Panc1 (cell line): ENCODE measurements at regions not wholly inside any gene's neighbourhood (a gene's known extent, or its start where the extent isn't known, plus 50 kb on each side); places are given as distances from the start of the nearest gene placed in this dataset.
"Not testable (repeated sequence)": the region's sequence is repeated elsewhere in the genome, so short reads cannot be mapped to it uniquely, and the experiment has no call there.

Experiments used
- ATAC-seq: fragments of 200-7000 bp; cut with Tn5 transposase; 2 replicates; pipeline ENCODE4 v1.9.1; 2020; ENCODE audit warnings: mild to moderate bottlenecking, moderate library complexity
- BruUV-seq: library from RNA; stranded (reverse); fragments of 400-500 nt; replicated peaks from 2 replicates; lab custom pipeline; 2021; lab: Mats Ljungman, UMichigan
- CTCF ChIA-PET: fragments of 300-600 bp; sonication (Branson Sonifier 250); formaldehyde crosslinking; loops from one replicate; lab custom pipeline; 2022; ENCODE audit warnings: antibody characterized with exemption; lab: Charles Lee
- POLR2A ChIA-PET: fragments of 300-600 bp; sonication (Branson Sonifier 250); formaldehyde crosslinking; loops from one replicate; lab custom pipeline; 2022; ENCODE audit warnings: antibody characterized with exemption; lab: Charles Lee
- DNase-seq: peaks from one replicate; pipeline ENCODE4 v3.0.0-alpha.2; 2010; ENCODE audit warnings: low read depth, low spot score
- H3K27ac ChIP-seq: 2 replicates; pipeline ENCODE4 v1.5.1; 2011; ENCODE audit warnings: mild to moderate bottlenecking, low read length, inconsistent platforms
- H3K27me3 ChIP-seq: fragments of 200-500 bp; sonication (Bioruptor generic); 2 replicates; pipeline ENCODE4 v1.6.0; 2014; ENCODE audit warnings: low read length, inconsistent platforms; ENCODE audit not compliant: control insufficient read depth, insufficient read depth
- H3K36me3 ChIP-seq: fragments of 200-500 bp; sonication (Bioruptor generic); 2 replicates; pipeline ENCODE4 v1.5.1; 2014; ENCODE audit warnings: inconsistent platforms, mild to moderate bottlenecking, low read length, moderate library complexity; ENCODE audit not compliant: control insufficient read depth, insufficient read depth
- H3K4me1 ChIP-seq: 2 replicates; pipeline ENCODE4 v1.5.1; 2011; ENCODE audit warnings: inconsistent platforms, mild to moderate bottlenecking, low read length, moderate library complexity; ENCODE audit not compliant: control insufficient read depth, insufficient read depth
- H3K4me3 ChIP-seq, 2 experiments: 2 replicates each; pipeline ENCODE4 v1.5.1; 2011 to 2012; ENCODE audit warnings: low read depth in 2 of 2, low read length in 2 of 2, mild to moderate bottlenecking in 2 of 2, inconsistent platforms in 1 of 2, moderate library complexity in 1 of 2
- H3K9me3 ChIP-seq: fragments of 200-500 bp; sonication (Bioruptor generic); 2 replicates; pipeline ENCODE4 v1.5.1; 2014; ENCODE audit warnings: low read depth, mild to moderate bottlenecking, inconsistent platforms, low read length, moderate library complexity; ENCODE audit not compliant: control insufficient read depth, insufficient read depth
- CTCF ChIP-seq: fragments of 450-650 bp; IDR thresholded peaks from 2 replicates; pipeline ENCODE4 v1.5.1; 2017; ENCODE audit warnings: mild to moderate bottlenecking
- POLR2AphosphoS5 ChIP-seq: IDR thresholded peaks from 2 replicates; pipeline ENCODE4 v1.6.1; 2012; ENCODE audit warnings: mild to moderate bottlenecking, low read depth, low read length, moderate library complexity
- REST ChIP-seq, 2 experiments: IDR thresholded peaks; 2 replicates each; pipeline ENCODE4 v1.6.1; 2011 to 2012; ENCODE audit warnings: low read depth in 2 of 2, control low read depth in 1 of 2, low read length in 1 of 2, mild to moderate bottlenecking in 1 of 2, moderate library complexity in 1 of 2; ENCODE audit not compliant: insufficient read depth in 1 of 2
- SIN3A ChIP-seq: IDR thresholded peaks from 2 replicates; pipeline ENCODE4 v1.6.1; 2012; ENCODE audit warnings: low read depth, mild to moderate bottlenecking, low read length, moderate library complexity, borderline replicate concordance; ENCODE audit not compliant: insufficient read depth
- TCF7L2 ChIP-seq: IDR thresholded peaks from 2 replicates; pipeline ENCODE4 v1.6.1; 2011; ENCODE audit warnings: mild to moderate bottlenecking, low read depth, low read length, inconsistent platforms
- in situ Hi-C: cut with HindIII; loops from 2 replicates; pipeline ENCODE4 v1.10.0; 2016; ENCODE audit warnings: low sequenced_read_pairs, low pct_unique_long_range_greater_than_20kb
- intact Hi-C: fragments of 100-400 bp; cut with micrococcal nuclease; formaldehyde crosslinking; loops from one replicate; pipeline ENCODE4 v1.10.0; 2022; ENCODE audit not compliant: unreplicated experiment

GRCh38 chr10:2548071-2548470, 519.3 kb upstream of the PFKP start:
- Histone ChIP-seq H3K4me3 (no peak overlapping the region), H3K36me3 (no peaks in the 10 kb centered on the region), H3K9me3 (no peaks in the 10 kb centered on the region), H3K4me1 (no peaks in the 10 kb centered on the region), H3K27me3 (no peaks in the 10 kb centered on the region), H3K27ac (no peak overlapping the region)
- DNase-seq (no peak), ATAC-seq (no peak)
- BruUV-seq = no TSS peak
- ChIA-PET POLR2A (no interaction called here), CTCF (no interaction called here)
- in situ Hi-C loops (no loop called here), intact Hi-C loops (no loop called here)
- no peak for TF ChIP-seq REST (IDR thresholded peaks at IDR 0.05; ENCODE audit: insufficient read depth in 1 of 2, low read depth in 2 of 2, low read length in 1 of 2)
- no peak for TF ChIP-seq POLR2AphosphoS5
- TF ChIP-seq SIN3A = no peak
- no peak for TF ChIP-seq CTCF
- no peak for TF ChIP-seq TCF7L2

GRCh38 chr10:2547606-2548005, 519.7 kb upstream of the PFKP start:
- Histone ChIP-seq H3K4me3 (no peak overlapping the region), H3K27ac (no peak overlapping the region), H3K4me1 (no peaks in the 10 kb centered on the region), H3K27me3 (no peaks in the 10 kb centered on the region), H3K36me3 (no peaks in the 10 kb centered on the region), H3K9me3 (no peaks in the 10 kb centered on the region)
- ATAC-seq = no peak
- CTCF ChIA-PET = no interaction called here
- BruUV-seq = no TSS peak
- DNase-seq = no peak
- POLR2A ChIA-PET = no interaction called here
- in situ Hi-C loops = no loop called here
- no peak for TF ChIP-seq SIN3A
- no peak for TF ChIP-seq CTCF
- no peak for TF ChIP-seq POLR2AphosphoS5
- TF ChIP-seq TCF7L2 = no peak
- TF ChIP-seq REST (IDR thresholded peaks at IDR 0.05; ENCODE audit: insufficient read depth in 1 of 2, low read depth in 2 of 2, low read length in 1 of 2) = no peak
- intact Hi-C loops = no loop called here

- H3K27ac ChIP-seq, BruUV-seq, in situ Hi-C loops, CTCF ChIA-PET, intact Hi-C loops, H3K36me3 ChIP-seq, ATAC-seq, H3K9me3 ChIP-seq, H3K27me3 ChIP-seq, POLR2A ChIA-PET, H3K4me1 ChIP-seq, DNase-seq, H3K4me3 ChIP-seq: not testable (repeated sequence)
Measured at GRCh38 chr10:2546894-2547293, 520.5 kb upstream of the PFKP start.
